ENCODE measurements at regions not wholly inside any gene's neighbourhood (a gene's known extent, or its start where the extent isn't known, plus 50 kb on each side); places are given as distances from the start of the nearest gene placed in this dataset.

- Histone ChIP-seq H3K27ac (no peak overlapping the region), H3K9me3 (no peaks in the 10 kb centered on the region), H3K36me3 (no peaks in the 10 kb centered on the region), H3K4me3 (no peak overlapping the region), H3K4me1 (no peaks in the 10 kb centered on the region), H3K27me3 (no peaks in the 10 kb centered on the region)
- intact Hi-C loops (cut with DNase I; ENCODE audit: low total_unique reads) (no loop called here), in situ Hi-C loops (cut with MboI; ENCODE audit: low sequenced_read_pairs in 4 of 4) (no loop called here)
- no peak for ATAC-seq
- no peak for DNase-seq
- TF ChIP-seq CTCF (IDR thresholded peaks at IDR 0.05 in 4 of 5, conservative IDR thresholded peaks at IDR 0.05 in 1 of 5) (no peak), POLR2A (IDR thresholded peaks at IDR 0.05) (no peak)
Measured at GRCh38 chr5:104661256-104661655, 1098.7 kb upstream of the NUDT12 start.

- DNase-seq = no peak
- Histone ChIP-seq H3K27ac (no peak overlapping the region), H3K4me3 (no peak overlapping the region), H3K9me3 (no peaks in the 10 kb centered on the region), H3K4me1 (no peaks in the 10 kb centered on the region), H3K27me3 (no peaks in the 10 kb centered on the region), H3K36me3 (no peaks in the 10 kb centered on the region)
- intact Hi-C loops (cut with DNase I; ENCODE audit: low total_unique reads) (no loop called here), in situ Hi-C loops (cut with MboI; ENCODE audit: low sequenced_read_pairs in 4 of 4) (no loop called here)
- no peak for TF ChIP-seq CTCF (IDR thresholded peaks at IDR 0.05 in 4 of 5, conservative IDR thresholded peaks at IDR 0.05 in 1 of 5)
- no peak for TF ChIP-seq POLR2A (IDR thresholded peaks at IDR 0.05)
- ATAC-seq = no peak
Measured at GRCh38 chr5:104659497-104659896, 1096.9 kb upstream of the NUDT12 start.

GRCh38 chr5:104652271-104652861 lies 1089.8 kb upstream of the NUDT12 start:
- Histone ChIP-seq H3K9me3 (no peaks in the 10 kb centered on the region), H3K36me3 (no peaks in the 10 kb centered on the region), H3K4me3 (no peak overlapping the region), H3K4me1 (no peaks in the 10 kb centered on the region), H3K27me3 (no peaks in the 10 kb centered on the region), H3K27ac (no peak overlapping the region)
- in situ Hi-C loops (cut with MboI; ENCODE audit: low sequenced_read_pairs in 4 of 4) = no loop called here
- no peak for DNase-seq
- intact Hi-C loops (cut with DNase I; ENCODE audit: low total_unique reads) = no loop called here
- TF ChIP-seq POLR2A (IDR thresholded peaks at IDR 0.05) (no peak), CTCF (IDR thresholded peaks at IDR 0.05 in 4 of 5, conservative IDR thresholded peaks at IDR 0.05 in 1 of 5) (no peak)
- ATAC-seq = no peak

GRCh38 chr5:104650313-104651055 lies 1087.9 kb upstream of the NUDT12 start:
- H3K4me3 ChIP-seq = no peak overlapping the region
- H3K27ac ChIP-seq = no peak overlapping the region
- in situ Hi-C loops (cut with MboI; ENCODE audit: low sequenced_read_pairs in 4 of 4) (no loop called here), intact Hi-C loops (cut with DNase I; ENCODE audit: low total_unique reads) (no loop called here)
- no peaks in the 10 kb centered on the region for H3K4me1 ChIP-seq
- no peaks in the 10 kb centered on the region for H3K9me3 ChIP-seq
- TF ChIP-seq CTCF (IDR thresholded peaks at IDR 0.05 in 4 of 5, conservative IDR thresholded peaks at IDR 0.05 in 1 of 5) (no peak), POLR2A (IDR thresholded peaks at IDR 0.05) (no peak)
- H3K36me3 ChIP-seq = no peaks in the 10 kb centered on the region
- H3K27me3 ChIP-seq = no peaks in the 10 kb centered on the region
- no peak for ATAC-seq
- no peak for DNase-seq
